NOMO-1 treated with DMSO at 0.1 percent for 48 hours (cell line): ENCODE measurements at regions not wholly inside any gene's neighbourhood (a gene's known extent, or its start where the extent isn't known, plus 50 kb on each side); places are given as distances from the start of the nearest gene placed in this dataset.
A peak's percentile ranks its signal among the peaks of the same experiment; 100 is the strongest.

Experiments used
- DNase-seq: peaks from one replicate; lab custom pipeline; 2025; ENCODE audit not compliant: unreplicated experiment; lab: John Stamatoyannopoulos, UW

DNA sequence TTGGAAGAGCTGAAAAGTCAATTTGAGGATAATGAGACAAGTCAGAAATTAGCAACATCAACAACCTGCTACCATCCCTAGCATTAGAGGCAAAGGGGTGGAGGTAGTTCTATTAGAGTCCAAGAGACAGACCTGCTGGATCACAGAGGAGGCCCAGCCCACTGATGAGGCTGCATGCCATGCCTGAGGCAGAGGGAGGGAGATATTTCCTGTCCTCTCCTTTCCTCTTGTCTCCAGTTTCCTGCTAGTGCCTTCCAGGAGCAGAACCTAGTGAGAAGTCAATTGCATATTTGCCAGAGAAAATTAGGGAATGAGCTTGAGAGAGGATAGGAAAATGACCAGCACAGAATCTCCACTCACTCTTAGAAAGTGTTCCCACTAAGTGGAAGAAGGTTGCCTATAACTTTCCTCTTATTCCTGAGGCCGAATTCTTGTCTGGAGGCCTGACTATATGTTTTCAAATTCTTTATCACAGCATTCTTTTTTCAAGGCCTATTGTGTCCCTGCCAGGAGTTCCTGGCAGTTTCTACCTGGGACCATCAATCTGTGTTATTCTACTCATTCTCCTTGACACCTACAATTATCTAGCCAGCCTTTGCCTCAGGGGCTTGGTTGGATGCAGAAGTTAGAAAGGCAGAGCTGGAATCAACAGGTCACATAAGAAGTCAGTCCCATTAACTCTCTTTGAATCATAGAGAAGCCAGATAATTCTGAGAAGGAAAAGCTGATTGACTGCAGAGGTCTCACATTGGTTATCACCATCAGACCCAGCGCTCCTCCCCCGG, 121.9 kb downstream of the EMP1 start:
- no peak for DNase-seq

DNA sequence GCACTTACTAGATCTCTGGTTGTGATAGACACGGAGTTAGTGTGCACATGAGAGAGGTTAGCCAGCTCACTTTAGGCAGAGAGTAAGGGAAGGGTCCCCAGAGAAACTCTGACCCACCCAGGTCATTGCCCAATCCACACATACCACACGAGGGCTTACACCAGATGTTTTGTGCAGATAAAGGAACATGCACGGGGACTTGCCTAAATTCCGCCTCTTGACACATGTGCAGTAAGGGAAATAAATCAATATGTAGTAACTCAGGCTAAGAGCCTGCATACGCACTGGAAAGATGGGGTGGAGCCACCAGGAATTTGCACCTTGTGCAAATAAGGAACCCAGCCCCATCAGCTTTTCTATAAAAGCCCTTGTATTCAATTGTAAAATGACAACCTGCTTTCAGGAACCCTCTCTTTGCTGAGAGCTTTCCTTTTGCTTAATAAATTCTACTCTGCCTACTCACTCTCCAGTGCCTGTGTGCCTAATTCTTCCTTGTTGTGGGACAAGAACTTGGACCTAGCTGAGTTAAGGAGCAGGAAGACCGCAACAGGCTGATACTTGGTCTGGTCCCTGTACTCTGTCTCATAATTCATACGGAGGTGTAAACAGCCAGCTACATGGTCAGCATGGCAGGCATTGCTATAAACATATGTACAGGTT, 120.2 kb downstream of the EMP1 start:
- DNase-seq = no peak

DNA sequence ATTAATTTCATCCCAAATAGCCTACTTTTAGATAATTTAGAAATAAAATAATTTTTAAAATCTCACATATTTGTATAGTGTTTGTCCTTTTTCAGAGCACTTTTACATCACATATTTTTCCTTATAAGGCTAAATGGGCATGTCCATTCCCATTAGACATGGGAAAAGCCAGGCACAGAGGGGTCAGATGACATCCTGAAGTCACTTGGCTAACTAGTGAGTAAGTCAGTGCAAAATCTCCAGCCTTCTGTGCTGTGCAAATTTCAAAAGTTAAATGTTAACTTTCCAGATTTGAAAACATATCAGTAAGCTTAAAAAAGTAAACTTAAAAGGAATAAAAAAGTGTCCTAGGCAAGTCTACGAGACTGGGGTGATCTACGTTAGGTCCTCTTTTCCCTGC, 117.4 kb downstream of the EMP1 start:
- no peak for DNase-seq

DNA sequence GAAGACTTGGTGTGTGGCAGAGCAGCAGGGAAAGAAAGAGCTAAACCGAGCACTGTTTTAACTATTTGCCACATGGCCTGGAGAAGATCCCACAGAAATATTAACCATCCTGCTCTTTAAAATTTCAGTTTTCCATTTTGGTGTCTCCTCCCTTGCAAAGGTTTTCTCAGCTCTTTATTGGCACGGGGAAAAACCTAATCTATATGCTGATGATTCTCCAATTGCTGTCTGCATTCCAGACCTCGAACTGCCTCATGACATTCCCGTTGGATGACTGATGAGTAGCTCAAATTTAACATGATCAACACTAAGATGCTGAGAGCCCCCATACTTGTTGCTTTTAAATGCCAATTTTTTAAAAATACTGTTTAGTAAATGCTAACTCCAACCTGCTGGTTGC, 115.0 kb downstream of the EMP1 start:
- DNase-seq = no peak

DNA sequence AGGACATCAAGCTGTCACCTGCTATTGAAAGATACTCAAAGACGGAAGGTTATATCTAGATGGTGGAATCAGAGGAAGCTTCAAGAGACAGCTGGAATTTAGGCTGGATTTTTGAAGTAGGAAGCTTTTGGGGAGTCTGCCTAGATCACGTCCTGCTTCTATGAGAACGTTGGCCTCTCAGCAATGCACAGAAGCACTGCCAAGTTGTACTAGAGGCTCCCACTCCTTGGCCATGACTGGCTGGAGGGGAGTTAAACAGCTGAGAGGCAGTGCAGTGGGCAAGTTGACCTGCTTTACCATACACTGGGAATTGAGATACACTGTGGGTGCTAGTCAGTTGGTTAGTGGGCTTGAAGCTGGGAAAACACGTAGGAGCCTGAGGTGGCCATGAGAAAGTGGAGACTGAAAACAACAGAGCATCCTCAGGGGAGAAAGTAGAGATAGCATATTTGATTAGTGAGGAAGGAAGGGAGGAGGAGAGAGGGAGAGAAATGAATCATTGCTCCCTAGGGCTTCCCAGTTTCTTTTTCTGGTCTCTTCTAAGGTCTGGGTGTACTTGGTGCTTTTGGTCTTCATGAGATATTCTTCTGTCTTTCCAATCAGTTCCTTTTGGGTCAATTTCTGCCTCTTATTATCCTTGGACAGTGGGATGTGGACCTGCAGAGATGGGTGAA, 110.8 kb downstream of the EMP1 start:
- DNase-seq = no peak

DNA sequence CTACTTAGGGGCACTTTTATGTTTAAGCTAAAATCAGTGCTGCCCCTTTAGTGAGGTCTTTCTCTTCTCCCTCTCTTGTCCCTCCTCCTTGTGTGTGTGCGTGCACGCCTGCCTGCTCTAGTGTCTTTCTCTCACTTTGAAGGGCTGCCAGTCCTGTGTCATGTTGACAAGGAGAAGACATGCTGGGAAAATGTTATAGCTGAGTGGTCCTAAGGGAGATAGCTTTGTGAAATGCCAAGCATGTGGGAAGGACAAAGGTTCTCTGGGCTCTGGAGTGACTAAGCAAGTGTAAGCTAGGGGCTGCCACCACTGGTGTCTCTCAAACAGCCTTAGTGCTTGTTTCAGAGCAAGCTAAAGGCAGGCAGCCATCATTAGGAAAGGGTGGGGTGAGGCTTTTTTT, 108.4 kb downstream of the EMP1 start:
- DNase-seq = no peak

DNA sequence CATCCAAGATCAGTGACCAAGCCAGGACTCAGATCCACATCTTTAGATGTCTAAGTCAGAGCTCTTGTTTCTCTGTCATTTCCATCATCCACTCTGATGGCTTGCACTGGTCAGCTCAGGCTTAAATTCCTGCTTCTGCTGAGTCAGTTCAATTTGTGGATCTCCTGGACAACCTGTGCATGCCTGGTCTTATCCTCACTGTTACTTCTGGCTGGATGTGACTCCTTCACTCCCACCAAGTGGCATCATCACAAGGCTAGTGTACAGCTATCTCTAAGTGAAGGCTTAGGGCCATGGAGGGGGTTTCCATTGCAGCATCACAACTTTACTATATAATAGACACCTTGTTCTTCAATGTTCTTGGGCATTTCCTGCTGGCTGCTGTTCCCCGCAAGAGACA, 102.9 kb downstream of the EMP1 start:
- no peak for DNase-seq

DNA sequence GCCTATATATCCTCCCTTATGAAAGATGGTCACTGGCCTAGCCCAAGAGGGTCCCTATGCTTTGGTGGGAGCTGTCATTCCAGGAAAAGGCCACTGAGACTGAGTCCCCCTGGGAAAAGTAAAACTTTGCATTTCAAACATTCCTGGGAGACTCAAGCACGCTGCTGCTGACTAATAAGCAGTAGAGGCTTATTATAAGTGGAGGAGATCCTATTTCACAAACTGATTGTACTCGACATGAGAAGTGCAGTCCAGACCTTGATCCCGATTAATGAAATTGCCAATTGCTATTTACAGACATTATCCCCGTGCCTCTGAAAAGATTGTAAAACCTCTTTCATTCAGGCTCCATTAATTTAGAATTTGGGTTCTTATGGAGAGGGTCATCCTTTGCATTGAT, 96.6 kb downstream of the EMP1 start:
- no peak for DNase-seq

DNA sequence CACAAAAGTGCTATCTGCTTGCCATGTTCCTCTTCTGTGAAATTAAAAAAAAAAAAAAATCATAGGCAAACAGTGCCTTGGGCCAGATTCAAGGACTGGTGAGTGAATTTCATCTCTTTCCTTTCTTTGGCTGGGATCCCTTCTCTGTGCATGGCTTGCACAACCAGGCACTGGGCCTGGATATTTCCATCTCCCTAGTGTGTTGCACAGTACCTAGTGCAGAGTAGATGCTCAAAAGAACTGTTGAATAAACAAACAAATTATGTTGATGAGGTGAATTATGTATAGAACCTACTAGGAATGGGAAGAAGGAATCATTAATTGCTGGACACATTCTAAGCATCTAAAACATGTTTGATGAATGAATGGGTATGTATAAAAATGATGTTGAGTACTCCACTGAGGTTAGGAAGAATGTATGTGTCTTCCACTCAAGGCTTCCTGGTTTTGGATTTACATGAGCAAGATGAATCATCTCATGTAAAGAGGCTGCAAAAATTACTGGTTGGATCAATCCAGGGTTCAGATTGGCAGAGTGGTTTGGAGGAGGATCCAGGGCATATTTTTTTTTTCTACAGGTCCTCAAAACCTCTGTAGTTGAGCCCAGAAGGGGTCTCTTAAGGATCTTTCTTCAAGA, 93.2 kb downstream of the EMP1 start:
- no peak for DNase-seq

DNA sequence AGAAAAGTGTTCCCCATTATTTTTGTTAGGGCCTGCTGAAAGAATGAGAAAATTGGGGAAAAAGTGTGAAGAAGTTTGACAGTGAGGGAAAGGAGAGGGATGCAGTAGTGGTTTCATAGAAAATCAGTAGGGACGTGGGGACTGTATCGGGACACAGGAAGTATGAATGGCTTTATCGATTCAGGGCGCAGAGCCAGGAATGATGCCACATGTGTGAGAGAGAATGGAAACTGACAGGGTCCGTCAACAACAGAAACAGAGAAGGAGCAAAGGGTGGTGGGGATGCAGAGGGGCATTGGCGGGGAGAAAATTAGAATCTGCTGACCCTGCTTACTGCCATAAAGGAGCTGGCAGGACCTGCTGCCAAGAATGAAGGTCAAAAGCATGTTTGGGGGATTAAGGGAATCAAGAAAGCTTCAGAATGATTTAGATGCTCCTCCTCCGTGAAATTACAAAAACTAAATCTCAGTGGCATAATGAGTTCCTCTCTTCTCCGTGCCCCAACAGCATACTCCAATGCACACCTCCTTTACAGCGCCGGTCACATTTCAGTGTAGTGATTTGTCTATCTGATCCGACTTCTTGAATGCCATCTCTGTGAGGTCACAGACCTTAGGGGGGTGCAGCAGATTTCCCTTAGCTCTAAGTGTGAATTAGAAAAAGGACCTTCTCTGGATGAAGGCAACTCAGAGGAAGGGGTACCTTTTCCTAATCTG, 92.6 kb downstream of the EMP1 start:
- no peak for DNase-seq

DNA sequence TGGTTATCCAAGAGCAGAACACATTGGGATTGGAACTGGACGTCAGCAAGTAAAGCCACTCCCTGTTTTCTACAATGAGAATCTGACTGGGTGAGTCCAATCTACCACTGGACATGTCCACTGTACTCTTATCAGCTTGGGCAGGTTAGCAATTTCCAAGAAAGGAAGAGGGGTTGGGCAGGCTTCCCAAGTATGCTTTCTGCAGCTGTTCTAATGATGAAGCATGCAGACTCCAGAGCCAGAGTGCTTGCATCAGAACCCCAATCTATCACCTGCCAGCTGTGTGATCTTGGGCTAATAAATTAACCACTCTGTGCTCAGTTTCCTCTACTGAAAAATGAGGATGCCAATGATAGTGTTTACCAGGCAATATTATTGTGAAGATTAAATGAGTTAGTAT, 92.0 kb downstream of the EMP1 start:
- DNase-seq = no peak

DNA sequence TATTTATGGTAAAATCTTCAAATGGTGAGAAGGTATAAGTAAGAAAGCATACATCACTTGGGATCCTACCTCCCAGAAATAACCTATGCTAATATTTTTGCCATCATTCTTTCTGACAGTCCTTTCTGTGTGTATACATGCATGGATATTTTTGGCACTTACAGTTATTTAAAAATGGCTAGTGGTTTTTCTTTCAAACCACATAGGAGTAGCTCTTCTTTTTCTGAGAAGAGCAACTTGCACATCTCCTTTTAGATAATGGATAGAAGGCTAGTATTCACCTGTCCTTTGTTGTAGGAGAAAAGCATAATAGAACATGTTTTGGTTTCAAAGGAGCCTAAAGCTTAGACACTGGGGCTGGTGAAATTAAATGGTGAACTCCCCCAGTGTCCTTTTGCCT, 87.3 kb downstream of the EMP1 start:
- no peak for DNase-seq

DNA sequence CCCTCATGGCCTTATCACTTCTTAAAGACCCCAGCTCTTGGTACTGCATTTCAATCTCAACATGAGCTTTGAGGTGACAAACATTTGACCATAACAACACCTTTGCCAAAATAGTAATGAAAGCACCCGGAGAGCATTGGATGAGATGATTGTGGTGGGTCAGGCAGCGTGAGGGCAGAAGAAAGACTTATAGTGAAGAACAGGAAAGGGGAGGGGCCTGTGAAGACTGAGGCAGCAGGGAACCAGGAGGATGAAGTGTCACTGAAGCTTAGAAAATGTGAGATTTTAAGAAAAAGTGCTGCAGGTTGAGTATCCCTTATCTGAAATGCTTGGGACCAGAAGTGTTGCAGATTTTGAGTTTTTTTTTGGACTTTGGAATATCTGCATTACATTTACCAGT, 86.3 kb downstream of the EMP1 start:
- DNase-seq = no peak

DNA sequence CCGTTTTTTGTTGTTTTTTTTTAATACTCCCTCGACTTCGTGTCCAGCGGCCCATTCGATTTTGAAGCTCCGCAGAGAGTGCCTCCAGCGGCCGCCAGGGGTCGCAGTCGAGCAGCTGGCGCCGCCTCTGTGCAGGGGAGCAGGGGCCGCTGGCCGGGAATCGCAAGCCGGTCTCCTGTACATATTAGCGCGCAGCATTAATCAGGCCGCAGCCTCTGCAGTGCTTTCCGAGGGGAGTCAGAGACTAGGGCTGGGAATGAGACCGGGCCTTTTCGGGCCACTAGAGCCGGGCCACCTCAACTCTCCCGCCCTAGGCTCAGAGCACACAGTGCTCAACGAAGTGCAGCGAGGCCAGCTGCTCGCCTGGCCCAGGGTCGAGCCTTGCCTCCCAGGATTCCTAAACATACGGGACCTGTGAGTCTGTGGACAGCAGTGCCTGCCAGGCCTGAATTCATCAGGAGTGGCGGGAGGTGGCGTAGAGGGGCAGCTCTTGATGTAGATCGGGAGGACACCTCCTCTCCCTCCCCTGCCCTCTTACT, 81.8 kb downstream of the EMP1 start:
- DNase-seq = peak; percentile 18

DNA sequence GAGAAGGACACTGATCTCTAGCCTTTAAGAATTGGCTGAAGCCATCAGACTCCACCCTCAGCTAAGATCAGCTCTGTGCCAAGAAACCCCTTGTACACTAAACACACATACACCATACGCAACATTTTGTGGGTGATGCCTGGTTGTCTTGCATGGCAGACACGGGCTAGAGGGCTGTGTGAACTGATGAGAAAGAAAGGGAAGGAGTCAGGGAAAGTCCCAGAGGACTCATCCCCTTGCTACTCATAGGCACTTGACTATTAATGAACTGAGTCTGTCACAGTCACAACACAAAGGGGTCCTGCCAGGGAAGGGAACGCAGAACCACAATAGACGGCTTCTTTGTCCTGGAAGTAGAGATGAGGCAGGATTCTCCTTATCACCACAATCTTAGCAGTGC, 80.8 kb downstream of the EMP1 start:
- no peak for DNase-seq

DNA sequence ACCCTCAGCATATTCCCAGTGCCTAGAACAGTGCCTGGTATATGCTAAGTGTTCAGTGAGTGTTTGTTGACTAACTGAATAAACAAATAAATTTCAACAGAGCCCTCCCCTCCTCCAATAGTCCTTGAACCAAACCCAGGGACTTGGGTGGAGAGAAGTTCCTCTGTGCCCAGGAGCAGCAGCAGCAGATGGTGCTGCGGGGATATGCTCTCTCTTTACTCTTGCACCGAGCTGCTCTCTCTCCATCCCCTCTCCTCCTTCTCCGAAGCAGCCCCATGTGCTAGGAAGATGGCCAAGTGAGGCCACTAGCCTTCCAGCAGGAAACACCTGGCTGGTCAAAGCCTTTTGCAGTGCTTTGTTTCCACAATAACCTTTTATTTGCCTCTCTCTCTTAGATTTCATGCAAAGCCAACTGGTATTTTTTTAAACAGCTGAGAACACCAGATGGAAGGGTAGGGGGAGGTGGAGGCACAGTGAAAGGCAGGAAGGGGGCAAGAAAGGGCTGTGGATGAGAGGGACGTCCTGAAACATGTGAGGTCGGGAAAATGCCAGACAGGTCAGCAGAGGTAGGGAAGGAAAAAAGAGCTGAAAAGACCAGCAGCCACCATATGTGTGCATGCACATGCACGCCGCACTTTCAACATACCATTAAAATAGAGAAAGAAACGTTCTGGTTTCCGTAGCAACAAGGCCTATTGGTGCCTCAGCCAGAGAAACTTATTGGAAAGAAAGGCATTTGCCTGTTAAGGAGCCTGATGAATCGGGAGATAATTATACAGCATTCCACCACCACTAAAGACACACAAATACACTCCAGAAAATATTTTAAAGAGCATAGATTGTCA, 78.9 kb downstream of the EMP1 start:
- DNase-seq = no peak

DNA sequence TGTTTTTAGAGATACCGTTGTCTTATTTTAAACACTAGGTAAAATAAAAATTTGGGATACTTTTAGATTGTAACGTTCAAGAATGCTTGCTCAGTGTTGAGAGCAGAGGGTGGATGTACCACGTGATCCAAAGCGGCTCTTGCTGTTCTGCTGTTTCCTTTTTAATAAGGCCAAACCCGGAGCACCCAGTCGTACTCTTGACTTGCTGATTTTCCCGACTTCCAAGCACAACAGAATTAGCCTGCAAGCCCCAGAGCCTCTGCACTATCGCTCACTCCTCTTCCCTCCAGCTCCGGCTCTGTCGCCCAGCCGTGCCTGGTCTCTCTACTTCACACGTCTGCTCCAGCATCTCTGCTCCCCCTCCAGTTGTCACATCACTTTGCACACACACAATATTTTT, 77.3 kb downstream of the EMP1 start:
- no peak for DNase-seq

DNA sequence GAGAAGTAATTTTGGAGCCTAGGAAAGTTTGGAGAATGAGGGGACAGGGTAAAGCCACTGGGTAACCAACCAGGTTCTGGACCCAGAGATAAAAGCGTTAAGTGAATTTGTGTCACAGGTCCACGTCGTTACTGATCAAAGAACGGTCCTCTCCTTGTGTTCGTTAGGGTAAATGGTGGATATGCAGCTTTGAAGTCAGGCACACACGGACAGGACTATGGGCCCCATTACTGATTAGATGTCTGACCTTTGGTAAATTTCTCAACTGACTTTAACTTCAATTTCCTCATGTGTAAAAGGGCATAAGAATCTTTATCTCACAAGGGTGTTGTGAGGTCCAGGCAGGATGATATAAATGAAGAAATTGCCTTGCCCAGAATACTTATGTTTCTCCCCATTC, 76.6 kb downstream of the EMP1 start:
- no peak for DNase-seq

DNA sequence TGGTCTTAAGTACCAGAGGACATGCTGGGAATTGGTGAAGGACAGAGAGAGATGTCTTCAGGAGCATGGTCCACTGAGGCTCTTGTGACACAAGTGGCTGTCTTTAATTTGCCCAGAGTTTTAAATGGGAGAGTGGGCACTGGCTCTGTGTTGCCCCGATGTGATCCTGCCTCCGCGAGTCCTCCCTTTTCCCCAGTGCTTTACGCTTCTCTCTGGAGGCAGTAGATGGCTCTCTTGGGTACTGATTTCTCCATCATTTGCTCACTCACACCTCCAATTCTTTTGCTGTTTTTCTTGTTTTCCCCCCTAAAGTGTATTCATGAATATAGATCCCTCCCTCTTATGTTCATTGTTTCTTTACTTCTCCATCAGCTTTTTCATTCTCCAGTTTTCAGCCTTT, 74.3 kb downstream of the EMP1 start:
- DNase-seq = no peak
